OCI-LY1 (cell line): ENCODE measurements at regions not wholly inside any gene's neighbourhood (a gene's known extent, or its start where the extent isn't known, plus 50 kb on each side); places are given as distances from the start of the nearest gene placed in this dataset.

Experiments used
- H2AFZ ChIP-seq: fragments of 200-600 bp; sonication (generic), shearing (Covaris generic); 2 replicates; pipeline ENCODE4 v1.6.0; 2014; ENCODE audit warnings: antibody characterized with exemption, mild to moderate bottlenecking, low read length
- H3F3A ChIP-seq: fragments of 200-600 bp; sonication (generic), shearing (Covaris generic); 2 replicates; pipeline ENCODE4 v1.6.0; 2014; ENCODE audit warnings: mild to moderate bottlenecking, antibody characterized with exemption, low read length, moderate library complexity; ENCODE audit not compliant: insufficient read depth
- H3K27ac ChIP-seq: fragments of 200-600 bp; sonication (generic); 2 replicates; pipeline ENCODE4 v1.5.1; 2014; ENCODE audit warnings: low read length, mixed run types, mild to moderate bottlenecking, low read depth; ENCODE audit not compliant: poor library complexity, severe bottlenecking
- H3K27me3 ChIP-seq: fragments of 200-600 bp; sonication (generic); 2 replicates; pipeline ENCODE4 v1.6.0; 2014; ENCODE audit warnings: antibody characterized with exemption, mild to moderate bottlenecking, low read length, moderate library complexity; ENCODE audit not compliant: insufficient read depth
- H3K36me3 ChIP-seq: fragments of 200-600 bp; sonication (generic); 2 replicates; pipeline ENCODE4 v1.6.1; 2014; ENCODE audit warnings: mild to moderate bottlenecking, antibody characterized with exemption, low read length, moderate library complexity, mixed read lengths; ENCODE audit not compliant: insufficient read depth
- H3K4me1 ChIP-seq: fragments of 200-600 bp; sonication (generic); 2 replicates; pipeline ENCODE4 v1.5.1; 2014; ENCODE audit warnings: mild to moderate bottlenecking, low read length, moderate library complexity; ENCODE audit not compliant: insufficient read depth, severe bottlenecking
- H3K4me2 ChIP-seq: fragments of 200-600 bp; sonication (generic), shearing (Covaris generic); 2 replicates; pipeline ENCODE4 v1.6.1; 2014; ENCODE audit warnings: low read length
- H3K4me3 ChIP-seq: fragments of 200-600 bp; sonication (generic); 2 replicates; pipeline ENCODE4 v1.5.1; 2014; ENCODE audit warnings: low read length, low read depth, mild to moderate bottlenecking, mixed read lengths; ENCODE audit not compliant: poor library complexity, severe bottlenecking
- H3K79me2 ChIP-seq: fragments of 200-600 bp; shearing (Covaris generic); 2 replicates; pipeline ENCODE4 v1.6.1; 2016; ENCODE audit warnings: mixed run types, low read length, mixed read lengths; ENCODE audit not compliant: insufficient read depth
- H3K9ac ChIP-seq: fragments of 200-600 bp; sonication (generic), shearing (Covaris generic); 2 replicates; pipeline ENCODE4 v1.6.1; 2014; ENCODE audit warnings: mild to moderate bottlenecking, low read length, mixed read lengths
- H3K9me2 ChIP-seq: fragments of 200-600 bp; sonication (generic), shearing (Covaris generic); 2 replicates; pipeline ENCODE4 v1.6.1; 2014; ENCODE audit warnings: low read depth, mild to moderate bottlenecking, low read length, mixed read lengths
- H3K9me3 ChIP-seq: fragments of 200-600 bp; shearing (Covaris generic); 2 replicates; pipeline ENCODE4 v1.6.1; 2014; ENCODE audit warnings: low read length, mixed read lengths
- H4K20me1 ChIP-seq: fragments of 200-600 bp; sonication (generic), shearing (Covaris generic); 2 replicates; pipeline ENCODE4 v1.6.0; 2016; ENCODE audit warnings: mild to moderate bottlenecking, low read length; ENCODE audit not compliant: insufficient read depth
- EZH2 ChIP-seq: fragments of 200-600 bp; sonication (generic), shearing (Covaris generic); IDR thresholded peaks from 2 replicates; pipeline ENCODE4 v1.8.0; 2017; ENCODE audit warnings: borderline replicate concordance, mixed run types, mild to moderate bottlenecking, antibody characterized with exemption, low read length, moderate library complexity, mixed read lengths
- TF ChIP-seq, protein P1 (sequence below): fragments of 200-600 bp; sonication (generic), shearing (Covaris generic); IDR thresholded peaks from 2 replicates; pipeline ENCODE4 v1.5.1; 2017; ENCODE audit warnings: mild to moderate bottlenecking, antibody characterized with exemption, low read length, moderate library complexity, mixed read lengths

DNA sequence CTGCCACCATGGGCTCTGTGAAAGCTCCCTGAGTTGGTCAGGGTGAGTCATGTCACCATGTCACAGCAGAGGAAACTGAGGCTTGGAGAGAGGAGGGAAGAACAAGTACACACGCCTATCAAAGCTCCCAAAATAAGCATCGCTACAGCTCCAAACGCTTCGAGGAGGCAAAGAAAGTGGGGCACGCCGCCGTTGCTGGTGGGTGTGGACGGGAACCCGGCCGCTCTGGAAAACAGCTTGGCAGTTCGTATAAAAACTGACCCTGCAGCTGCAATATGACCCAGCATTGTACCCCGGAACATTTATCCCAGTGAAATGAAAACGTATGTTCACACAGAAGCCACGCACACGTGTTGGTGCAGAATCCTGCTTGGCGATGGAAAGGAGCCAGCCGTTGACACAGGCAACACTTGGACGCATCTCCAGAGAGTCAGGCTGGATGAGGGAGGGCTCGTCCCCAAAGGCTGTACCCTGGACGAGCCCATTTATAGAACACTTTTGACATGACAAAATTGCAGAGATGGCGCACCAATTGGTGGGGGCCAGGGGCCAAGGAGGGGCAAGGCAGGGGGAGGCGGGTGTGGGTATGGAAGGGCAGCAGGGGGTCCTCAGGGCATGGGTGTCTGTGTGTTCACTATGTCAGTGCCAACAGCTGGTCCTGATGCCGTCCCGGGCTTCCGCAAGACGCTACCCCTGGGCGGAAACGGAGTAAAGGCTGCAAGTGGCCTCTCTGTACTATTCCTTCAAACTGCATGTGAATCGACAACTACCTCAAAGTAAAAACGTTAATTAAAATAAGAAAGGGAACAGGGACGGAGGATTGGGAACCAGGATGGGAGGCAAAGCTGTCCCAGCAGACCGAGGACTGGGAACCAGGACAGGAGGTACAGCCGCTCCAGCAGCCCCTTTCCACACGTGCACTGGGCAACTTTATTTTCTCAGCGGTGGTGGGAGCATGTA is 173.0 kb downstream of the OLFM1 start:
- no peaks in the 10 kb centered on the region for H3K27me3 ChIP-seq
- no peaks in the 10 kb centered on the region for H3K79me2 ChIP-seq
- H3K9me2 ChIP-seq: no peaks in the 10 kb centered on the region
- H3K36me3 ChIP-seq: no peaks in the 10 kb centered on the region
- H3K4me2 ChIP-seq: no peak overlapping the region
- H3K9me3 ChIP-seq: no peaks in the 10 kb centered on the region
- H4K20me1 ChIP-seq: no peaks in the 10 kb centered on the region
- H2AFZ ChIP-seq: no peak overlapping the region
- no peaks in the 10 kb centered on the region for H3K4me1 ChIP-seq
- no peak for TF ChIP-seq EZH2
- TF ChIP-seq, protein P1, sequence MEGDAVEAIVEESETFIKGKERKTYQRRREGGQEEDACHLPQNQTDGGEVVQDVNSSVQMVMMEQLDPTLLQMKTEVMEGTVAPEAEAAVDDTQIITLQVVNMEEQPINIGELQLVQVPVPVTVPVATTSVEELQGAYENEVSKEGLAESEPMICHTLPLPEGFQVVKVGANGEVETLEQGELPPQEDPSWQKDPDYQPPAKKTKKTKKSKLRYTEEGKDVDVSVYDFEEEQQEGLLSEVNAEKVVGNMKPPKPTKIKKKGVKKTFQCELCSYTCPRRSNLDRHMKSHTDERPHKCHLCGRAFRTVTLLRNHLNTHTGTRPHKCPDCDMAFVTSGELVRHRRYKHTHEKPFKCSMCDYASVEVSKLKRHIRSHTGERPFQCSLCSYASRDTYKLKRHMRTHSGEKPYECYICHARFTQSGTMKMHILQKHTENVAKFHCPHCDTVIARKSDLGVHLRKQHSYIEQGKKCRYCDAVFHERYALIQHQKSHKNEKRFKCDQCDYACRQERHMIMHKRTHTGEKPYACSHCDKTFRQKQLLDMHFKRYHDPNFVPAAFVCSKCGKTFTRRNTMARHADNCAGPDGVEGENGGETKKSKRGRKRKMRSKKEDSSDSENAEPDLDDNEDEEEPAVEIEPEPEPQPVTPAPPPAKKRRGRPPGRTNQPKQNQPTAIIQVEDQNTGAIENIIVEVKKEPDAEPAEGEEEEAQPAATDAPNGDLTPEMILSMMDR: no peak
- no peaks in the 10 kb centered on the region for H3F3A ChIP-seq
- no peak overlapping the region for H3K27ac ChIP-seq
- no peak overlapping the region for H3K4me3 ChIP-seq
- H3K9ac ChIP-seq: no peak overlapping the region

DNA sequence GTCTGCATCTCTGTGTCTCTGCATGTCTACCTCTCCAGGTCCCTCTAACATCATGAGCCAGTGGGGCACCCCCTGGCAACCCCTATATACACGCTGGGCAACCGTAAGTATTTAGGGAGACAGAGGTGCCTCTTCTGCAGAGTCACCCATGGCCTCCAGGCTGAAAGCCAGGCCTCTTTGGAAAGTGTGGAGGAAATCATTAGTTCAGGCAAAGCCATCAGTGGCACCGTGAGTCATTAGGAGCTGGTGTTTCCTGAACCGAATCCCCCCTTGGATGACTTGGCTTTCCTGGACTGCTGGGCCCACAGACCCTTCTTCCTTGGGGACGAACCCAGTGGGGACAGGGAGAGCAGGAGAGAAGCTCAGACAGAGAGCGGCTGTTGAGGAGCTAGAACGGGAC is 174.8 kb downstream of the OLFM1 start:
- H3K9ac ChIP-seq: no peak overlapping the region
- H3F3A ChIP-seq: no peaks in the 10 kb centered on the region
- H3K4me1 ChIP-seq: no peaks in the 10 kb centered on the region
- H3K9me3 ChIP-seq: no peaks in the 10 kb centered on the region
- H3K9me2 ChIP-seq: no peaks in the 10 kb centered on the region
- no peak overlapping the region for H2AFZ ChIP-seq
- no peak overlapping the region for H3K4me2 ChIP-seq
- H3K4me3 ChIP-seq: no peak overlapping the region
- no peaks in the 10 kb centered on the region for H3K27me3 ChIP-seq
- no peaks in the 10 kb centered on the region for H3K79me2 ChIP-seq
- no peak overlapping the region for H3K27ac ChIP-seq
- no peaks in the 10 kb centered on the region for H3K36me3 ChIP-seq
- H4K20me1 ChIP-seq: no peaks in the 10 kb centered on the region
- TF ChIP-seq EZH2: no peak
- TF ChIP-seq, protein P1: no peak

DNA sequence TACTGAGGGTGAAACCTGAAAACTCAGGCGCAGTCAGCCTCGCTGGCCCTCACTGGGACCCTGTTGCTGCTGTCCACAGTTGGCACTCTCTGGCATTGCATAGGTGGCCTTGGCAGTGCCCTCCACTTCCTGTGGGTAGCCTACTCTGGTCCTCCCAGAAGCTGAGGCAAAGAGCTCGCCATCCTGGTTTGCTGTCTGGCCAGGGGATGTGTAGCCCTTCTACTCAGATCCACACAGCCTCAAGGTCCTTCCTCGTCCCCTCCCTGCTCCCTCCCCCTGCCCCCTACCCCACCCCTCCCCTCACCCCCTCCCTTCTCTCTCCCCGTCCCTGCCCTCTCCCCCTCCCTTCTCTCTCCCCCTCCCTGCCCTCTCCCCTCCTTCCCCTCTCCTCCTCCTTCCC is 176.0 kb downstream of the OLFM1 start:
- no peaks in the 10 kb centered on the region for H3K9me3 ChIP-seq

More for the DNA sequence above, 176.0 kb downstream of the OLFM1 start:
- Histone ChIP-seq H3K9ac (no peak overlapping the region), H2AFZ (no peak overlapping the region), H3K4me1 (no peaks in the 10 kb centered on the region), H4K20me1 (no peaks in the 10 kb centered on the region), H3K9me2 (no peaks in the 10 kb centered on the region), H3K36me3 (no peaks in the 10 kb centered on the region), H3F3A (no peaks in the 10 kb centered on the region), H3K27me3 (peaks cover 4% of the 10 kb centered on the region; the same call in 1 of the 2 replicates), H3K27ac (no peak overlapping the region), H3K4me2 (no peak overlapping the region), H3K79me2 (no peaks in the 10 kb centered on the region), H3K4me3 (no peak overlapping the region)
- TF ChIP-seq, protein P1: no peak
- TF ChIP-seq EZH2: no peak
